NCI-H345 (cell line): ENCODE measurements at regions not wholly inside any gene's neighbourhood (a gene's known extent, or its start where the extent isn't known, plus 50 kb on each side); places are given as distances from the start of the nearest gene placed in this dataset.
"Not testable (repeated sequence)": the region's sequence is repeated elsewhere in the genome, so short reads cannot be mapped to it uniquely, and the experiment has no call there.

Experiments
- DNase-seq: peaks from one replicate; lab custom pipeline; 2025; lab: John Stamatoyannopoulos, UW

DNA sequence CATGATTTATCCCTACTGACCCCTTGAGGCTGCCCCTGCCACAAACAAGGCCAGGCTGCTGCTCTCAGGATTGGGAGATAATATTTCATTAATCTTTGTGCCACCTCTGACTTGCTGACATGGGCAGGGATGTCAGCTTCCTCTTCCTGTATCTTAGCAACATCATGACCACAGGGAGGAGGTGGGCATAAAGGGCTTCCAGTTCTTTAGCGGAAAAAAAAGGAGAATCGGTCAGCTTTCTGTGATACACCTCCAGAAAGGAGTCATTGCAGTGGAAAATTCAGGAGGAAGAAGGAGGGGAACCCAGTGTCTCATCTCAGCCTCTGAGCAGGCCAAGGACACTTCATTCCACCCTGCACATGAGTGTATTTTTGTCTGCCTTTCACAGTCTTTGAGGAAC, 206.8 kb upstream of the SDK2 start:
- DNase-seq, result no peak

- DNase-seq, result no peak
Measured at GRCh38 chr17:73851921-73852320, 207.7 kb upstream of the SDK2 start.

DNA sequence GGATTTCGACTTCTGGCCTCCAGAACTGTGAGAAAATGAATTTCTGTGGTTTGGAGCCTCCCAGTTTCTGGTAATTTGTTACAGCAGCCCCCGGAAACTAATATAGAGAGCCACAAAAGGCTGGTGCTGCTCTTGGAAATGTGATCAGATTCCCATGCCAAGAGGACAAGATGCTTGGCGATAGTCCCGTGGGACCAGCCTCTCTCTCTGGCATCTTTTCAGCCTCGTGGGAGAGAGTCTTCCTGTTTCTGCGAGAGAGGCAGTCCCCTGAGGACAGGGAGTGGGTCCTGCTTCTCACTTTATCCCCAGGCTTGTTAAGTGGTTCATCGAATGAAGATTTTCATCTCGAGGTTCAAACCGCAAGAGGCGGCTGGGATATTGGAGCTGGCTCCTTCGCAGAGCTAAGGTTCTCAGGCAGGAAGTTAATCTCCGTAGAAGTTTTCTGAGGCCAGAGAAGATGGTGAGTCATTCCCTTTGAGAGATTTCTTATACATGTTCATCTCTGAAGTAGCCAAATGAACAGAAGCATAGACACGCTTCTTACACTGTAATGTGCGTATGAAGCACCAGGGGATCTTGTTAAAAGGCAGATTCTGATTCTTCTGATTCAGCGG, 211.6 kb upstream of the SDK2 start:
- no peak for DNase-seq

- DNase-seq, result no peak
Measured at GRCh38 chr17:73856556-73856955, 212.3 kb upstream of the SDK2 start.

DNA sequence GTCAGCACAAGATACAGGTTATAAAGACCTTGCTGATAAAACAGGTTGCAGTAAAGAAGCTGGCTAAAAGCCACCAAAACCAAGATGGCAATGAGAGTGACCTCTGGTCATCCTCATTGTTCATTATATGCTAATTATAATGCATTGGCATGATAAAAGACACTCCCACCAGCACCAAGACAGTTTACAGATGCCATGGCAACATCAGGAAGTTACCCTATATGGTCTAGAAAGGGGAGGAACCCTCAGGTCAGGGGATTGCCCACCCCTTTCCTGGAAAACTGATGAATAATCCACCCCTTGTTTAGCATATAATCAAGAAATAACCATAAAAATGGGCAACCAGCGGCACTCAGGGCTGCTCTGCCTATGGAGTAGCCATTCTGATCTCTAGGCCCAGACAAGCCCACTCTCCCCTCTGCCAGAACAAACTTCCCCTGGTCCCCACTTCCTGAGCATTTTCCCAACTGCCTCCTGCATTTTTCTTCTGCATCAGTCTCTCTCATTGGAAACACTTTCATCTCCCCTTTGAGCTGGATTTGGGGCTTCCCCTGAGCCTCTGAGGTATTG, 215.3 kb upstream of the SDK2 start:
- not testable (repeated sequence) for DNase-seq

GRCh38 chr17:73861543-73861942, 217.3 kb upstream of the SDK2 start:
- DNase-seq, result no peak

- no peak for DNase-seq
Measured at GRCh38 chr17:73863761-73864535, 219.7 kb upstream of the SDK2 start.

GRCh38 chr17:73865831-73866230, 221.6 kb upstream of the SDK2 start:
- DNase-seq, result no peak

GRCh38 chr17:73867056-73867455, 222.8 kb upstream of the SDK2 start:
- no peak for DNase-seq

DNA sequence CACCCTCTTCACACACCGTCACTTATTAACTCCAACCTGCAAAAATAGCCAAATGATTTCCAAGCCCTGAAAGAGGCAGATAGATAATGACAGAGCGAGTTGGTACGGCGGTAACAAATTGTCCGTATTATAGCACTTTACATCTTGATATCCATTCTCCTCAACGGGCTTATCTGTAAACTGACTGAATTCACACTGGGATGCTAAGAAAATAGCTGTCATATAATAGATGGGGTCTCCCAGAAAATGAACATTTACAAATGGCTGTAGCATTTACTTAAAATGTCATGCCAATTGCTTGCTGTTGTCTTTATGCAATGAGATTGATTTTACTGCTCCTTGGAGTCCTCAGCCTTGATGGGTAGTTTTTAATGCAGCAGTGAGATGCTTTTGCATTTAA, 225.8 kb upstream of the SDK2 start:
- no peak for DNase-seq

DNA sequence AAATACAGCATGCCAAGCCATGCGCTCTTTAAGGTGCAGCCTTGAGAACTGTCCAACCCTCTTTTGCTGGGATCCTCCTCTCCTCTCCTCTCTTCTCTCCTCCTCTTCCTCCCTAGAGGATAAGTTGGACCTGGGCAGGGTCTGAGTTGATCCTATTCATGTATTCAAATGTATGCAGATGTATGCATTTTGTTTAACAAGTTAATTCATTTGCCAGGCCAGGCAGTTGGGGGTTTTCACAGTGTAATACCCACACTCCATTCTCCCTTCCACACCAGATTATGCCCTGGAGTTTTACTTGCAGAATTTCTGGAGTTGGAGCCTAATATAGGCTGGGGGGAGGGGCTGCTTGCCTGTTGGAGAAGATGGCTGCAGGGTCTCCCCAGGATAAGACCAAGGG, 226.2 kb upstream of the SDK2 start:
- DNase-seq, result no peak

- no peak for DNase-seq
Measured at GRCh38 chr17:73872816-73873215, 228.6 kb upstream of the SDK2 start.

DNA sequence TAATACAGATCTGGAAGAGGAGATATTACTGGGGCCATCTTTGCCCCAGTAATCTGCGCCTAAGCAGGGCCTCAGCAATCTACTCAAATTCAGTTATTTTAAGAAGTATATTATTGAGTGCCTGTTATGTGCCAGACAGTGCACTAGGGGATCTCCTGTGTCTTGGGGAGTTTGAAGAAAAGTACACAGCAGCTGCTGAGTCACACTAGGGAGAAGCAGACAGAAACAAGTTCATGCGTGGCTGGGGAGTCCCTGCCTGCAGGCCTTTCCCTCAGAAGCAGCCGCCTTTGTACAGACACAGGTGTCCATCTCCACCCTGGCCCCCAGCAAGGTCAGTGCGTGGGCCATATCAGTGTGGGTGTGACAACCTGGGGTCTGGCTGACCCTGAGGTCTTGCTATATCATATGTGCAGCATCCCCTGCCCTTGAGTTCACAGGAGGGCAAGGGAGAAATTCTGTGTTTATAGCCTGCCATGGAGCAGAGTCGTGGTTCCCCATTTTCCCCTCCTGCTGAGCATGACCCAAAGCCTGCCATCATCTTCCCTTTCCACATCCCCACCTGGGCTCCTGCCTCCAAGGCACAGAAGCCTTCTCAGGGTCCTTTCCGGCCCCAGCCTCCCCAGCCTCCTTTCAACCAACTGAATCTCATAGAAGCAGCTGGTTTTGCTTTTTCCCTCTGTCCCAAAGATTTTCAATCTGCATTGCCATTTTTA, 229.9 kb upstream of the SDK2 start:
- DNase-seq, result no peak

DNA sequence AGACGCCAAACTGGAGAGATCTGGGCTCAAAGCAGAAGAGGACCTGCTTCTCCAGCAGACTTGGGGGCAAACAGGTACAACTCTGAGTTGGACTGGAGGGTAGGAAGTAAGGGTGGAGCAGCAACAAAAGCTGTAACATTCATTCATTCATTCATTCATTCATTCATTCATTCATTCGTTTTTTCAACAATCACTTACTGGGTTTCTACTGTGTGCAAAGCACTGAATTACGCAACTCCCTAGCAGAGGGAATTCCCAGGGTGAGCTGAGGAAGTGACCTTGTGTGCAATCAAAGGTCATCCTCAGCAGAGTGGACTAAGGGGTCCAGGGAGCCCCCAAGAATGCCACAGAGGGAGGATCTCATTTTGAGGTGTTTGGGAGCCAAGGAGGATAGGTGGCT, 231.1 kb upstream of the SDK2 start:
- no peak for DNase-seq

- no peak for DNase-seq
Measured at GRCh38 chr17:73877962-73878361, 233.7 kb upstream of the SDK2 start.

- DNase-seq, result no peak
Measured at GRCh38 chr17:73878923-73879322, 234.7 kb upstream of the SDK2 start.

DNA sequence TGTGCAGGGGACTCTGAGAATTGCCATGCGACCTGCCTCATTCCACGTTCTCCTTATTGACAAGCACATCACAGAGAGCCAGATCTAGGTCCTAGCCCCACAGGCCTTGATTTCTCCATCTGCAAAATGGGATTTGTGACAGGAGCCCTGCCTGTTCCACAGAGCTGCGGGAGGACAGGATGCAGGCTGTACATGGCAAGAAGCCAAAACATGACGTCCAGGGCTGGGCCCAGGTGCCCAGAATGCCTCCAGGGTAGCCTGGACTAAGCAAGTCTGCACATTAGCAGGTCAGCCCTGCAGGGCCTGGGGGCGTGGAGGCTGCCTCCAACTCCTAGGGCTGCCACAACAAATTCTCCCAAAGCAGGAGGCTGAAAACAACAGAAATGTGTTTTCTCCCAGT, 235.7 kb upstream of the SDK2 start:
- no peak for DNase-seq

DNA sequence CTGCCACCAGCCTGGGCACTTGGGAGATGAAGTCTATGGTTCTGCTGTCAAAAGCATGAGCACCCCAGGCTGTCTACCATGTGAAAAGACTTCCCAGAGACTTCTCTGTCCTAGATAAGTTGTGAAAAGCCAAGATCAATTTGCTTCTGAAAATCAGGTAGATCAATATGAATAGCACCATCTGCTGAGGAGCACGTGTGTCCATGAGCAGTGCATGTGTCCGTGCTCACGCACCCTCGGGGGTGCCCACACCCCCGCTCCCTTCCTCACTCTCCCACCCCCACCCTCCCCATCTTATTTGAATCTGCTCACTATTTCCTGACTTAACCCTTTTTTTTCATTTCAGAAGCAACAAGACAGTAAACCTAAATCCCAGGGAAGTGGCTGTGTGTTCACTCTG, 238.3 kb upstream of the SDK2 start:
- DNase-seq, result no peak

DNA sequence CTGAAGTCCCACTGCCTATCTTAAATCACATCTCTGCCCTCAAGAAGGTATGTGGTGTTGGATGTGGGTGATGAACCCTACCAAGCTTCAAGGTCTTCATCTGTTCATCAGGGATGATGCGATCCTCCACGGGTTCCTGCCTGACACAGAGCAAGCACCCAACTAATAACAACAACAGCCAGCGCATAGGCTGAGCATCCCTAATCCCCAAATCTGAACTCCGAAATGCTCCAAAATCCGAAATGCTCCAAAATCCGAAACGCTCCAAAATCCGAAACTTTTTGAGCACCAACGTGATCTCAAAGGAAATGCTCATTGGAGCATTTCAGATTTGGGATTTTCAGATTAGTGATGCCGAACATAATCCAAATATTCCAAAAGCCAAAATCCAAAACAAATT, 238.9 kb upstream of the SDK2 start:
- DNase-seq, result no peak

DNA sequence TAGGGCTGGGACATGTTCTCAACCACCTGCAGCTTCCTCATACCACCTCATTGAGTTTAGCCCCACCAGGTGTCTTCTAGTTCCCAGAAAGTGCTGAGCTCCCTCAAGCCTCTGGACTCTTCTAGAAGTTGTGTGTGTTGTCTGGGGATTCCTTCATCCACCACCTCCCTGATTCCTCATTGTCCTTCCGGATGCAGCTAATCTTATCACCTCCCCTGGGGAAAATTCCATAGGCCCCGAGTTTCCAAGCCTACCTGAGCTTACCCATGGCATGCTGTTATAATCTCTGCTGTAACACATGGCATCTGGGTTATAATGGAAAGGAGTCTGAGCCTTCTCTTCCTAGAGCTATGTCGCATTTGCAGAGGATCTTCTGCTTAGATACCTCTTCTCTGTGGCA, 243.5 kb upstream of the SDK2 start:
- DNase-seq, result no peak

- DNase-seq, result no peak
Measured at GRCh38 chr17:73888862-73889261, 244.6 kb upstream of the SDK2 start.

DNA sequence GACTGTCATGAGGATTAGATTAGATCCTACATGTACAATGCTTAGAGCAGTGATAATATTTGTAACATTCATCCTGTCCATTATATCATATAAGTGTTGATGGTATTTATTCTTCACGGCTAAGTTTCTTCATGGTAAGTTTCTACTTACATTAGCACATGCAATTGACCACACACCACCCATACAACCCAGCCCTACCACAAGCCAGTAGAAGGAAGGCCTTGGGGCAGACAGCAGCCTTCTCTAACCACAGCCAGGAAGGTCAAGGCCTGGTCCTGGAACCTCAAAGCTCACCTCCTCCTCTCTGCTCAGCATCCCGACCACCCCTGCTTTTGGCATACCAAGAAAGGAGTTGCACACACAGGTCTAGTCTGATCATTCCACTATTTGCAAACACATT, 245.2 kb upstream of the SDK2 start:
- no peak for DNase-seq

DNA sequence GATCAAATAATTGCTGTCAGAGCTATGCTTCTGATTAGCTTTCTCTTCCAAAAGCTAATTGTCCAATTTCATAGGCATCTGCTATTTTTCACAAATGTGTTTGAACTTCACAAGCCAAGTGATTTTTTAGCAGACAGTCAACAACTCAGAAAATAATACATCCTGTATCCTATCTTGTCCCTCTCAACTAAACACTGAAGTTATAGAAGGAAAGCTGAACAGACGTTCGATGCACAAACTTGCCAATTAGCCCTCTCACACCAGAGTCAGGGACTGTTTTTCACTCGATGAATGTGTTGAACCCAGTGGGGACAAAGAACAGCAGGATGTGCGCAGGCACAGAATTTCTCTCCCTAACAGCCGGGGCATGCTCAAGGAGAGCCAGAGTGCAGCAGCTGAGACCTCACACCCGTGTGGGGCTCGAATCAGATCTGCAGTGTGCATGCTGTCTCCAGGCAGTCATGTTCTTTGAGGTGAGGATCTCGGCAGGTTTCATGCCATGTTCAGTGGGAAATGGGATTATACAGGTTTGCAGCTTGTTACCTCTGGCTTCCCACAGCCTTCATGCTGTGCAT, 246.7 kb upstream of the SDK2 start:
- no peak for DNase-seq
